GM12874 (cell line): ENCODE measurements at regions not wholly inside any gene's neighbourhood (a gene's known extent, or its start where the extent isn't known, plus 50 kb on each side); places are given as distances from the start of the nearest gene placed in this dataset.
A peak's percentile ranks its signal among the peaks of the same experiment; 100 is the strongest.

Experiments used
- CTCF ChIP-seq: IDR thresholded peaks from 2 replicates; pipeline ENCODE4 v1.5.1; 2011; ENCODE audit warnings: low read depth, mild to moderate bottlenecking, control low read depth, low read length, moderate library complexity; ENCODE audit not compliant: insufficient read depth

DNA sequence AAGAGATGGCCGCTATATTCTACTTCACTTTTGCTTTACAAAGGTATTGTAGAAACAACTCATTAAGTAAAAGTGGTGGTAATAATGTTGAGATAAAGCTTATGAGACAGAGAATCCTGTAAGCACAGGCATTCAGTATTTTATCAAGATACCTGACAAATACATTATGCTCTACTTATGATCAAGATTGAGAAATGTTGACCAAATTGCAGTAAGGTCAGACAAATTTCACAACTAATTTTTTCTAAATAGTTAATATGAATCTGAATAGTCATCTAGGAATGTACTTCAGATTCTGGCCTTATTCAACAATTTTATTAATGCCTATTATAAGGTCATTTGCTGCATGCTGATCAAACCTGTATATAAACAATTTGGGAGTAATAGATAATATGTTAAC lies 95.1 kb upstream of the MBNL1 start:
- TF ChIP-seq CTCF, result no peak

- no peak for TF ChIP-seq CTCF
Observed at GRCh38 chr3:152174876-152175527, 93.7 kb upstream of the MBNL1 start.

- TF ChIP-seq CTCF, result no peak
Observed at GRCh38 chr3:152175528-152175889, 93.2 kb upstream of the MBNL1 start.

DNA sequence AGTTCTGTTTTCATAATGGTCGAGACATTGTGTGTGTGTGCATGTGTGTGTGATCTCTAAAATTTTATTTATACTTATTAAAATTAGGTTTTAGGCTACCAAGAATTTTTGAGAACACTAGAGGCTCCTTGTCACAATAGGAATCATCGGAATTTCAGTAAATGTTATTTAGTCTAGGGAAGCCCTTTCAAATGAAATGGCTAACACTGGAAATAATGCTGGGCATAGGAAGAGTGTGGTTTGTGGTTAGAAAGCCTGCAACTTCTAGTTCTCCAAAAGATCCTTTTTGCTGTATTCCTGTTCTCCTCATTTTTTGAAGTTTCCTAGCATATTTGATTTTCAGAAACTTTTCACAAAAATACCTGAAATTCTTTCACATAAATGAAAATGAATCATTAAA lies 92.5 kb upstream of the MBNL1 start:
- no peak for TF ChIP-seq CTCF

GRCh38 chr3:152176998-152177397 lies 91.7 kb upstream of the MBNL1 start:
- TF ChIP-seq CTCF, result no peak

GRCh38 chr3:152177757-152178156 lies 91.0 kb upstream of the MBNL1 start:
- no peak for TF ChIP-seq CTCF

DNA sequence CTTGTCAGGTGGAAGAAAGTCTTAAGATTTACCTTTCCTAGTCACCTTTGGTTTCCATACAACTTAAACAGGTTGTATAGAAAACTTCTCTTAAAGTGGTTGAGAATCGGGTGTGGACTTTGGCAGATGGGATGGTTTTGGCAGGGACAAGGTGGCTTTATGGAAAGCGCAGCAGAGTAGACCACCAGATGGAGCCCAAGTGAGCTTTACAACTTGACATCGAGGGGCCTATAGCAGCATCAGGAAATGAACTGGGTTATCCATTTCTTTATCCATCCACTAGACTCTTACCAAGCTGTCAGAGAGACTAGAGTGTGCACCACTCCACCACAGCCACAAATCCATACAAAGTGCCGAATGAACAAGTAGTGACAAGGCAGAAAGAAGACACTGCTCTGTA lies 85.3 kb upstream of the MBNL1 start:
- TF ChIP-seq CTCF, result peak; percentile 51
